ENCODE measurements at regions not wholly inside any gene's neighbourhood (a gene's known extent, or its start where the extent isn't known, plus 50 kb on each side); places are given as distances from the start of the nearest gene placed in this dataset.

DNA sequence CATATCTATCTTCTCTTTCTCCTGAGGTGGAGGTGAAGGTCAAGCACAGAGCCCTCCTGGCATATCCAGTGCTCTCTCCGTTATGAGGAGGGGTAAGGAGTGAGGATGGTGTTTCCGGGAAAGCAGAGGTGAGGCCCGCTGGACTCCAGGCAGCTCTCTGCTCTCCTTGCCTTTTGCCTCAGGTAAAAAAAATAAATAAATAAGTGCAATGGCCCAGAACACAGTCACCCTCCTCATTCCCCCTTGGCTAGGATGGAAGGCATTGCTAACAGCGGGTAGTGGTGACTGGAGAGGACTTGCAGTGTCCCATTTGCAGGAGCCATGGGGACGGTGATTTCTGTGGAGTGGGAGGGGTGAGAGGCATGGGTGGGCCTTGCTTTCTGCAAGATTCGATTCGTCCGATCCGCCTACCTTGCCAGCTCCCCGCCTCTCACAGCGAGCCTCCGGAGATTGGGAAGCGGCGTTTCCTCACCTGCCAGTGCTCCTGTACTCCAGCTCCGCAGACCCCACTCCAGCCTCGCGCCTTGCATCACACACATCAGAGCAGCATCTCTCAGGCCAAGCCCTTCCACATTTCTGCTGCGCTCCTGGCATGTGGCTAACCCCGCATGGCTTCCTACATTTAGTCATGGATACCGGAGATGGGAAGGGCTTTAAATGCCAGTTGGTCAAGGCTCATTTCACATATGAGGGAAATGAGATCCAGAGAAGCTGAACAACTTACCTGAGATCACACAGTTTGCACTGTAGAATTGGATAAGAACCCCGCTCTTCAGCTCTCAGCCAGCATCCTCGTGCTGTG, 155.2 kb downstream of the VAPA start:
- no peaks in the 10 kb centered on the region for H3K9me3 ChIP-seq (ENCODE audit: control extremely low read depth in 1 of 5, control insufficient read depth in 4 of 5, insufficient read depth in 2 of 5, low read depth in 1 of 5, low read length in 4 of 5)
- H3K36me3 ChIP-seq (ENCODE audit: control insufficient read depth in 4 of 4, insufficient read depth in 4 of 4, low read length in 3 of 4): no peaks in the 10 kb centered on the region
- CTCF ChIA-PET: no interaction called here
- DNase-seq: no peak
- POLR2A ChIA-PET: no interaction called here
- no peak overlapping the region for H3K4me3 ChIP-seq (ENCODE audit: control insufficient read depth in 1 of 7, extremely low read depth in 1 of 7, insufficient read depth in 4 of 7, low read depth in 2 of 7, low read length in 6 of 7)
- H3K27ac ChIP-seq (ENCODE audit: insufficient read depth in 1 of 2, low read depth in 1 of 2, low read length in 2 of 2, poor library complexity in 1 of 2, severe bottlenecking in 2 of 2): no peak overlapping the region
- H3K27me3 ChIP-seq (replicated peaks in 2 of 5; ENCODE audit: control insufficient read depth in 4 of 5, insufficient read depth in 5 of 5, low read length in 4 of 5): no peaks in the 10 kb centered on the region
- WGBS (ENCODE audit: insufficient coverage): 98% methylated on average over 14 of the region's 22 CpGs
- H3K4me1 ChIP-seq (ENCODE audit: control extremely low read depth in 1 of 4, control insufficient read depth in 4 of 4, insufficient read depth in 4 of 4, low read length in 3 of 4): peaks cover 0 to 18% (median 1%) of the 10 kb centered on the region in 4 experiments

DNA sequence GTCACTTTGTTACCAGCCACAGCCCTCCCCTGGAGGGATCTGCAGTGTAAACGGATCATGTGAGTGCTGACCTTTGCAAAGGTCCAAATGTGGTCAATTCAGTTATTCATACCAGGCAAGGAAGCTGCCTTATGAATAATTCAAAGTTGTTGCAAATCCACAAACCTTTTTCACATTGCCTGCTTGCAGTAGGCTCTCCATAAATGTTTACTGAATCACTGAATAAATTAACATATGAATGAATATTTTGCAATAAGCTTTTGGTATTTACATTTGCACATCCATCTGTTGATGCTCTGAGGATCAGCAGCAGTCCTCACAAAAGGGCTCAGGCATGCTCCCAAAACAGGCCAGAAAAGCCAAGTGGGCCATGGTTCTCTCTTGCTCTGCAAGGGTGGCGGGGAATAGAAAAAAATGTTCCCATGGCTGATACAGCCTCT, 156.8 kb downstream of the VAPA start:
- H3K4me1 ChIP-seq (ENCODE audit: control extremely low read depth in 1 of 4, control insufficient read depth in 4 of 4, insufficient read depth in 4 of 4, low read length in 3 of 4): peaks cover 0 to 24% (median 3%) of the 10 kb centered on the region in 4 experiments
- no peaks in the 10 kb centered on the region for H3K36me3 ChIP-seq (ENCODE audit: control insufficient read depth in 4 of 4, insufficient read depth in 4 of 4, low read length in 3 of 4)
- no peak for DNase-seq
- H3K27ac ChIP-seq (ENCODE audit: insufficient read depth in 1 of 2, low read depth in 1 of 2, low read length in 2 of 2, poor library complexity in 1 of 2, severe bottlenecking in 2 of 2): no peak overlapping the region
- WGBS (ENCODE audit: insufficient coverage): 100% methylated on average over 2 of the region's 2 CpGs
- POLR2A ChIA-PET: no interaction called here
- H3K9me3 ChIP-seq (ENCODE audit: control extremely low read depth in 1 of 5, control insufficient read depth in 4 of 5, insufficient read depth in 2 of 5, low read depth in 1 of 5, low read length in 4 of 5): no peaks in the 10 kb centered on the region
- no peak overlapping the region for H3K4me3 ChIP-seq (ENCODE audit: control insufficient read depth in 1 of 7, extremely low read depth in 1 of 7, insufficient read depth in 4 of 7, low read depth in 2 of 7, low read length in 6 of 7)
- H3K27me3 ChIP-seq (replicated peaks in 2 of 5; ENCODE audit: control insufficient read depth in 4 of 5, insufficient read depth in 5 of 5, low read length in 4 of 5): peaks cover 0 to 2% (median 0%) of the 10 kb centered on the region in 5 experiments
- CTCF ChIA-PET: no interaction called here

DNA sequence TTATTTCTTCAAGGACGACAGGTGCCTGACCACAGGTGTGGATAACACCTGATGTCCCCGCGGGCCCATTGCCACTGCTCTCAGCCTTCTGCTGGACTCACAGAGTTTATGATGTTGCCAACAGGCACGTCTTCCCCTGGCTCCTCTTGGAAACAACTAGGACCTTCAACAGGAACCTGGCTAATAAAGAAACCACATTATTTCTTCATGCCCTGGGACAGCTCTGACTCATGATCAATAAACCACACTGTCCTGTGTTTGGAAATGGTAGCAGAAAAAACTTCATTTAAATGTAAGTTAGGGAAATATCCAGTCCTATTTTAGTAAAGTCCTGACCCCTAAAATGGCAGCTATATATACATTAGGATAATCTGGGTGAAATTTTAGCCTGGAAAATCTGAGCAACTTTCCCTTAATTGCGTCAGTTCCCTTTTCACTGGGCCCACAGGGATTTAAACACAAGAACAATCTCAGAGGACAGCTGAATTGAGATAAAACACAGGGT, 158.9 kb downstream of the VAPA start:
- DNase-seq: no peak
- POLR2A ChIA-PET: no interaction called here
- Histone ChIP-seq H3K27ac (ENCODE audit: insufficient read depth in 1 of 2, low read depth in 1 of 2, low read length in 2 of 2, poor library complexity in 1 of 2, severe bottlenecking in 2 of 2) (no peak overlapping the region), H3K36me3 (ENCODE audit: control insufficient read depth in 4 of 4, insufficient read depth in 4 of 4, low read length in 3 of 4) (no peaks in the 10 kb centered on the region), H3K4me1 (ENCODE audit: control extremely low read depth in 1 of 4, control insufficient read depth in 4 of 4, insufficient read depth in 4 of 4, low read length in 3 of 4) (peaks cover 0 to 24% (median 3%) of the 10 kb centered on the region in 4 experiments), H3K9me3 (ENCODE audit: control extremely low read depth in 1 of 5, control insufficient read depth in 4 of 5, insufficient read depth in 2 of 5, low read depth in 1 of 5, low read length in 4 of 5) (no peaks in the 10 kb centered on the region), H3K4me3 (ENCODE audit: control insufficient read depth in 1 of 7, extremely low read depth in 1 of 7, insufficient read depth in 4 of 7, low read depth in 2 of 7, low read length in 6 of 7) (no peak overlapping the region), H3K27me3 (replicated peaks in 2 of 5; ENCODE audit: control insufficient read depth in 4 of 5, insufficient read depth in 5 of 5, low read length in 4 of 5) (peaks cover 0 to 2% (median 0%) of the 10 kb centered on the region in 5 experiments)
- CTCF ChIA-PET: no interaction called here
- WGBS (ENCODE audit: insufficient coverage): 78% methylated on average over 5 of the region's 5 CpGs

DNA sequence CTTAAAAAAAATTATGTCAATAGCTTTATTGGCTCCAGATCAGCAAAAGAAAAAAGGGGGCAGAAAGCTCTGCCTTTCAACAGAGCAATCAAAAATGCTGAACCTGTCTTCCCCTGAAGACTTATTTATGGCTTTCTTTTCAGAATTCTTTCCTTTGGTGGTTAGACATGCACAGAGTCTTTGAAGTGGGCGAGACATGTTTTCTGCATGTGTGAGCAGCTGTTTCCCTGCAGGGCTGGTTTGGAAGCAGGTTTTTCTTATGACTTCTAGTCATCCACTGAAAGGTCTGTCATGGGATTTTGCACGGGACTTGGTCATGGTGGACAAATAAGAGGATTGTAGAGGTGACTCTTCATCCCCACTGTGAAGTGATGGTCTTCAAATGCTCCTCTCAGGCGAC, 160.3 kb downstream of the VAPA start:
- peak in 2 of 3 donors; percentile 63 to 75 for DNase-seq
- Histone ChIP-seq H3K27ac (ENCODE audit: insufficient read depth in 1 of 2, low read depth in 1 of 2, low read length in 2 of 2, poor library complexity in 1 of 2, severe bottlenecking in 2 of 2) (no peak overlapping the region), H3K4me1 (ENCODE audit: control extremely low read depth in 1 of 4, control insufficient read depth in 4 of 4, insufficient read depth in 4 of 4, low read length in 3 of 4) (peaks cover 0 to 24% (median 3%) of the 10 kb centered on the region in 4 experiments), H3K9me3 (ENCODE audit: control extremely low read depth in 1 of 5, control insufficient read depth in 4 of 5, insufficient read depth in 2 of 5, low read depth in 1 of 5, low read length in 4 of 5) (no peaks in the 10 kb centered on the region), H3K4me3 (ENCODE audit: control insufficient read depth in 1 of 7, extremely low read depth in 1 of 7, insufficient read depth in 4 of 7, low read depth in 2 of 7, low read length in 6 of 7) (no peak overlapping the region), H3K36me3 (ENCODE audit: control insufficient read depth in 4 of 4, insufficient read depth in 4 of 4, low read length in 3 of 4) (no peaks in the 10 kb centered on the region), H3K27me3 (replicated peaks in 2 of 5; ENCODE audit: control insufficient read depth in 4 of 5, insufficient read depth in 5 of 5, low read length in 4 of 5) (peaks cover 0 to 2% (median 0%) of the 10 kb centered on the region in 5 experiments)
- POLR2A ChIA-PET: no interaction called here
- 39% methylated on average over 3 of the region's 3 CpGs for WGBS (ENCODE audit: insufficient coverage)
- CTCF ChIA-PET: interaction anchor here (0.6 kb wide), 1 partner anchor 1089 kb away, joined by 3 read pairs; no protein-coding TSS in a partner anchor

DNA sequence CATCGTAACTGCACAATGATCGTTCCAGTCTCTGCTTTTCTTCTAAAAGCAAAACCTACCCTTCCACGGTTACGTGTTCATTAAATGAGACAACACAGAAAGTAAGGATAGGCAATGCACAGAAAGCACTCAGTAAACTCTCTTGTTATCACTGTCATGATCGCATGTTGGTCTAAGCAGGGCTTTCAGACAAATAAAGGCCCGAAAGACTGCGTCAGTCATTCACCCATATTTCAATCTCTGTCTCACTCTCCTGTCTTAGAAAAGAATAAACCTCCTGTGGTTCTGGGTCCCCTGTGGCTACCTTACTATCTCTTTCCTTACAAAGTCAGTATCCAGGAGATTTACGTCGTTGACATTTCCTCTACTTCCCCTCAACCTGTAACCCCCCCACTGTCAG, 160.9 kb downstream of the VAPA start:
- H3K9me3 ChIP-seq (ENCODE audit: control extremely low read depth in 1 of 5, control insufficient read depth in 4 of 5, insufficient read depth in 2 of 5, low read depth in 1 of 5, low read length in 4 of 5): no peaks in the 10 kb centered on the region
- peaks cover 0 to 24% (median 3%) of the 10 kb centered on the region in 4 experiments for H3K4me1 ChIP-seq (ENCODE audit: control extremely low read depth in 1 of 4, control insufficient read depth in 4 of 4, insufficient read depth in 4 of 4, low read length in 3 of 4)
- H3K27ac ChIP-seq (ENCODE audit: insufficient read depth in 1 of 2, low read depth in 1 of 2, low read length in 2 of 2, poor library complexity in 1 of 2, severe bottlenecking in 2 of 2): no peak overlapping the region
- H3K4me3 ChIP-seq (ENCODE audit: control insufficient read depth in 1 of 7, extremely low read depth in 1 of 7, insufficient read depth in 4 of 7, low read depth in 2 of 7, low read length in 6 of 7): no peak overlapping the region
- no peaks in the 10 kb centered on the region for H3K36me3 ChIP-seq (ENCODE audit: control insufficient read depth in 4 of 4, insufficient read depth in 4 of 4, low read length in 3 of 4)
- DNase-seq: no peak
- WGBS (ENCODE audit: insufficient coverage): 84% methylated on average over 7 of the region's 9 CpGs
- peaks cover 0 to 2% (median 0%) of the 10 kb centered on the region in 5 experiments for H3K27me3 ChIP-seq (replicated peaks in 2 of 5; ENCODE audit: control insufficient read depth in 4 of 5, insufficient read depth in 5 of 5, low read length in 4 of 5)
- ChIA-PET CTCF (no interaction called here), POLR2A (no interaction called here)

DNA sequence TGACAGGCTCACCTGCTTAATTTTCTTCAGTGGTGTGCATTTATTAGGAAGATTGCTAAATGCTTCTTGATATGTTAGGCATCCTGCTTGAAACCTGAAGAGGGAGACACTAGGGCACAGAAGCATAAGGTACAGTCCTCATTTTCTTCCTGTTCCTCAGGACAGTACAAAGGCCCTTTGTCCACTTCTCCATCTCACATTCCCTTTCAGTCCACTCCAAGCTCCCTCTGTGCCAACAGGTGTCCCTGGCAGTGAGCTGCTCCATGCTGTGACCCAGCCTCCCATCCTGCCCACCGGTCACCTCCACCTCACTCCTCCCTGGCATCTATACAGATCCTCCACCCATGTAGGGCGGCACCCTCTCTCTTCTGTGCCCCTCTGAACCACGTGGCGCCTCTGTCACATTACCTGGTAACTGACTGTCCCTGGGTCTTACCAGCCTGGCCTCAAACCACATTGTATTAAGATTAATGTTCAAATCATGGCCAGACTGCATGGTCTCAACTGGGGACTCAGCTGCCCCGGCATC, 162.8 kb downstream of the VAPA start:
- ChIA-PET POLR2A (no interaction called here), CTCF (no interaction called here)
- WGBS (ENCODE audit: insufficient coverage): 96% methylated on average over 5 of the region's 5 CpGs
- H3K27ac ChIP-seq (ENCODE audit: insufficient read depth in 1 of 2, low read depth in 1 of 2, low read length in 2 of 2, poor library complexity in 1 of 2, severe bottlenecking in 2 of 2): no peak overlapping the region
- peaks cover 0 to 5% (median 2%) of the 10 kb centered on the region in 5 experiments for H3K9me3 ChIP-seq (ENCODE audit: control extremely low read depth in 1 of 5, control insufficient read depth in 4 of 5, insufficient read depth in 2 of 5, low read depth in 1 of 5, low read length in 4 of 5)
- peaks cover 0 to 24% (median 3%) of the 10 kb centered on the region in 4 experiments for H3K4me1 ChIP-seq (ENCODE audit: control extremely low read depth in 1 of 4, control insufficient read depth in 4 of 4, insufficient read depth in 4 of 4, low read length in 3 of 4)
- H3K4me3 ChIP-seq (ENCODE audit: control insufficient read depth in 1 of 7, extremely low read depth in 1 of 7, insufficient read depth in 4 of 7, low read depth in 2 of 7, low read length in 6 of 7): no peak overlapping the region
- no peaks in the 10 kb centered on the region for H3K36me3 ChIP-seq (ENCODE audit: control insufficient read depth in 4 of 4, insufficient read depth in 4 of 4, low read length in 3 of 4)
- H3K27me3 ChIP-seq (replicated peaks in 2 of 5; ENCODE audit: control insufficient read depth in 4 of 5, insufficient read depth in 5 of 5, low read length in 4 of 5): peaks cover 0 to 2% (median 0%) of the 10 kb centered on the region in 5 experiments
- no peak for DNase-seq

DNA sequence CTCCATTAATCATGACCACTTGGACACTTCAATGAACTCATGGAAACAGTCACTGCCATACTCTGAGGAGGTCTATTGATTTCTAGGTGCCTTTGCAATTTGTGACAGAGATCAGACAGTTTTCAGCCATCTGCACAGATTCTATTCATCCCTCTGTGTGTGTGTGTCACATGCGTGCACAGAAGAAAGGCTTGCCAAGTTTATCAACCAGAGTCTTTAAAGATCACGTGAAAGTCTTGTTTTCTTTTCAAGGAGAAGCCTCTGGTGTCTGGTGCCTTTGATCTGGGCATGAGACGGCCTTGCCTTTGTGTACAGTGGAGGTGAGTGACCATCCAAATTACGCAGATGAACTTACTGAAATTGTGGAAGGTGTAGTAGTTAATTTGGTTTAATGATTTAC, 164.2 kb downstream of the VAPA start:
- H3K4me3 ChIP-seq (ENCODE audit: control insufficient read depth in 1 of 7, extremely low read depth in 1 of 7, insufficient read depth in 4 of 7, low read depth in 2 of 7, low read length in 6 of 7): no peak overlapping the region
- H3K36me3 ChIP-seq (ENCODE audit: control insufficient read depth in 4 of 4, insufficient read depth in 4 of 4, low read length in 3 of 4): no peaks in the 10 kb centered on the region
- H3K27me3 ChIP-seq (replicated peaks in 2 of 5; ENCODE audit: control insufficient read depth in 4 of 5, insufficient read depth in 5 of 5, low read length in 4 of 5): peaks cover 0 to 2% (median 0%) of the 10 kb centered on the region in 5 experiments
- 100% methylated on average over 4 of the region's 4 CpGs for WGBS (ENCODE audit: insufficient coverage)
- ChIA-PET CTCF (no interaction called here), POLR2A (no interaction called here)
- H3K4me1 ChIP-seq (ENCODE audit: control extremely low read depth in 1 of 4, control insufficient read depth in 4 of 4, insufficient read depth in 4 of 4, low read length in 3 of 4): peaks cover 0 to 13% (median 3%) of the 10 kb centered on the region in 4 experiments
- no peak for DNase-seq
- H3K27ac ChIP-seq (ENCODE audit: insufficient read depth in 1 of 2, low read depth in 1 of 2, low read length in 2 of 2, poor library complexity in 1 of 2, severe bottlenecking in 2 of 2): no peak overlapping the region
- peaks cover 0 to 19% (median 10%) of the 10 kb centered on the region in 5 experiments for H3K9me3 ChIP-seq (ENCODE audit: control extremely low read depth in 1 of 5, control insufficient read depth in 4 of 5, insufficient read depth in 2 of 5, low read depth in 1 of 5, low read length in 4 of 5)

Data from common myeloid progenitor, CD34-positive (primary cell).